Nephron progenitor cell (in vitro differentiated cells): ENCODE measurements at regions not wholly inside any gene's neighbourhood (a gene's known extent, or its start where the extent isn't known, plus 50 kb on each side); places are given as distances from the start of the nearest gene placed in this dataset.

Experiments
- DNase-seq: peaks from one replicate; pipeline ENCODE4 v3.0.0; 2021
- H3K27ac Mint-ChIP-seq: 2 replicates; pipeline ENCODE4 v1.8.0; 2021; ENCODE audit warnings: mild to moderate bottlenecking, moderate library complexity, mixed read lengths
- H3K27me3 Mint-ChIP-seq: 2 replicates; pipeline ENCODE4 v1.8.0; 2021; ENCODE audit warnings: mild to moderate bottlenecking, low read depth, mixed read lengths; ENCODE audit not compliant: poor library complexity
- H3K36me3 Mint-ChIP-seq: 2 replicates; pipeline ENCODE4 v1.8.0; 2021; ENCODE audit warnings: low read depth, mixed read lengths
- H3K4me1 Mint-ChIP-seq: 2 replicates; pipeline ENCODE4 v1.8.0; 2021; ENCODE audit warnings: mixed read lengths
- H3K4me3 Mint-ChIP-seq: 2 replicates; pipeline ENCODE4 v1.8.0; 2021; ENCODE audit warnings: mild to moderate bottlenecking, moderate library complexity, mixed read lengths
- H3K9me3 Mint-ChIP-seq: 2 replicates; pipeline ENCODE4 v1.8.0; 2021; ENCODE audit warnings: mild to moderate bottlenecking, moderate library complexity, mixed read lengths
- TF ChIP-seq, protein P1 (sequence below): fragments of 200-600 bp; sonication (generic); IDR thresholded peaks from 2 replicates; pipeline ENCODE4 v1.5.0; 2021; ENCODE audit warnings: antibody characterized with exemption

DNA sequence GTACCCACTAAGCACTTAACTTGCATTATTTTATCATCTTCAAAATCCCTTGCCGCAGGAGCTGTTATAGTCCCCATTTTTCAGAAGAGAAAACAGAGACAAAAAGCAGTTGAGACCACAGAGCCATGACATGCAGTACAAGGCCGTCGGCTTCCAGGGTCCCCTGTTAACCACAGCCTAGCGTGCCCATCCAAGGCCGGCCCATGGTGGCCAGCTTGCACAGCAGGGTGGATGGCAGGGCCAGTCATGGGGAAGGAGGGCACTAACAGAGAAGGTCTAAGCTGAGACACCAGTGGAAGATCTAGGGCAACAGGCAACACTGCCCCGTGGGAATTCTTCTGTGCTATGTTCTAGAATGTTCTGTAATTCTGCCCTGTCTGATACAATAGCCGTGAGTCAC is 192.6 kb upstream of the ID2 start:
- Mint-ChIP-seq H3K36me3 (no peaks in the 10 kb centered on the region), H3K4me1 (peaks cover 56% of the 10 kb centered on the region), H3K27ac (no peak overlapping the region), H3K27me3 (no peaks in the 10 kb centered on the region), H3K4me3 (no peak overlapping the region), H3K9me3 (no peaks in the 10 kb centered on the region)
- no peak for DNase-seq
- TF ChIP-seq, protein P1, sequence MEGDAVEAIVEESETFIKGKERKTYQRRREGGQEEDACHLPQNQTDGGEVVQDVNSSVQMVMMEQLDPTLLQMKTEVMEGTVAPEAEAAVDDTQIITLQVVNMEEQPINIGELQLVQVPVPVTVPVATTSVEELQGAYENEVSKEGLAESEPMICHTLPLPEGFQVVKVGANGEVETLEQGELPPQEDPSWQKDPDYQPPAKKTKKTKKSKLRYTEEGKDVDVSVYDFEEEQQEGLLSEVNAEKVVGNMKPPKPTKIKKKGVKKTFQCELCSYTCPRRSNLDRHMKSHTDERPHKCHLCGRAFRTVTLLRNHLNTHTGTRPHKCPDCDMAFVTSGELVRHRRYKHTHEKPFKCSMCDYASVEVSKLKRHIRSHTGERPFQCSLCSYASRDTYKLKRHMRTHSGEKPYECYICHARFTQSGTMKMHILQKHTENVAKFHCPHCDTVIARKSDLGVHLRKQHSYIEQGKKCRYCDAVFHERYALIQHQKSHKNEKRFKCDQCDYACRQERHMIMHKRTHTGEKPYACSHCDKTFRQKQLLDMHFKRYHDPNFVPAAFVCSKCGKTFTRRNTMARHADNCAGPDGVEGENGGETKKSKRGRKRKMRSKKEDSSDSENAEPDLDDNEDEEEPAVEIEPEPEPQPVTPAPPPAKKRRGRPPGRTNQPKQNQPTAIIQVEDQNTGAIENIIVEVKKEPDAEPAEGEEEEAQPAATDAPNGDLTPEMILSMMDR: no peak

DNA sequence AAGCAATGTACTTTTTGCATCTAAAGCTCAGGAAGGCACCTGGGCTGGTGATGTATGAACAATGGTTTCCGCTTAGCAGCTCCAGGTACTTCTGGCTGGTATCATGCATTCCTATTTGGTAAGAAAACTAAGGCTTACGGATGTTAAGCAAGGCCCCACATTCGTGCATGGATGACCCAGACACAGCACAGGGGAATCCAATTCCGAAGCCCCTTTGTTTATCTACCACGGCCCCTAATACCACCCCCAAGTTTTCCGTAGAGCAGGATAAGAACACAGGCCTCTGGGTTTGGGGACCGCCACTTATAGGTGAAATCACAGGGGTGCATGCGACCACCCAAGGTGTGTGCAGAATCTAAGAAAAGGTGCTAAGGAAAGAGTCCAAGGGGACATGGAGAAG is 192.1 kb upstream of the ID2 start:
- Mint-ChIP-seq H3K27ac (no peak overlapping the region), H3K4me3 (no peak overlapping the region), H3K27me3 (no peaks in the 10 kb centered on the region), H3K36me3 (no peaks in the 10 kb centered on the region), H3K4me1 (peaks cover 61% of the 10 kb centered on the region), H3K9me3 (no peaks in the 10 kb centered on the region)
- no peak for DNase-seq
- TF ChIP-seq, protein P1: no peak

DNA sequence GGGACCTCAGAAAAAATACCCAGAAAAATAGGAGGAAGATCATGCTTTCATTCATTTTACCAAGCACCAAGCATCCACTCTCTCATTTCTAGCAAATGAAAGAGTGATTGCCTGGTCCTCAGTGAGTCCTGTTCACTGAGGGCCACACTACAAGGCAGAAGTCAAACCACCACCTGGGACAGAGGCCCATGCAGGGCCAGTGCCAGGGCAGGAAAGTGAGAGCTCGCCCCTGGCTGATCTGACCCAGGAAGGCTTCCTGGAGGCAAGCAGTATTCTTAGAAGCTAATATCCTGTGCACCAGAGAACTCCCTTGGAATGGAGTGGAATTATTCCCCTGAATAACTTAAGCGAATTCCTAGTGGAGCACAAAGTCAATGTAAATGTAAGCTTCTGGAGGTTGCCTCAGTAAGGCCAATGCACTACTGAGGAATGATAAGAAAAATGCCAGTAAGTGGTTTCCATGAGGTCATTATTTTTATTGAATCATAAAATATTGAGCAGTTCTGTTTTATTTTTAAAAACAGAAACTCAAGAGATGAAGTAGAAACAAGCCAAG is 191.6 kb upstream of the ID2 start:
- TF ChIP-seq, protein P1: no peak
- no peak for DNase-seq
- H3K27me3 Mint-ChIP-seq: no peaks in the 10 kb centered on the region
- H3K27ac Mint-ChIP-seq: no peak overlapping the region
- H3K4me1 Mint-ChIP-seq: peaks cover 65% of the 10 kb centered on the region
- H3K36me3 Mint-ChIP-seq: no peaks in the 10 kb centered on the region
- no peaks in the 10 kb centered on the region for H3K9me3 Mint-ChIP-seq
- H3K4me3 Mint-ChIP-seq: no peak overlapping the region

DNA sequence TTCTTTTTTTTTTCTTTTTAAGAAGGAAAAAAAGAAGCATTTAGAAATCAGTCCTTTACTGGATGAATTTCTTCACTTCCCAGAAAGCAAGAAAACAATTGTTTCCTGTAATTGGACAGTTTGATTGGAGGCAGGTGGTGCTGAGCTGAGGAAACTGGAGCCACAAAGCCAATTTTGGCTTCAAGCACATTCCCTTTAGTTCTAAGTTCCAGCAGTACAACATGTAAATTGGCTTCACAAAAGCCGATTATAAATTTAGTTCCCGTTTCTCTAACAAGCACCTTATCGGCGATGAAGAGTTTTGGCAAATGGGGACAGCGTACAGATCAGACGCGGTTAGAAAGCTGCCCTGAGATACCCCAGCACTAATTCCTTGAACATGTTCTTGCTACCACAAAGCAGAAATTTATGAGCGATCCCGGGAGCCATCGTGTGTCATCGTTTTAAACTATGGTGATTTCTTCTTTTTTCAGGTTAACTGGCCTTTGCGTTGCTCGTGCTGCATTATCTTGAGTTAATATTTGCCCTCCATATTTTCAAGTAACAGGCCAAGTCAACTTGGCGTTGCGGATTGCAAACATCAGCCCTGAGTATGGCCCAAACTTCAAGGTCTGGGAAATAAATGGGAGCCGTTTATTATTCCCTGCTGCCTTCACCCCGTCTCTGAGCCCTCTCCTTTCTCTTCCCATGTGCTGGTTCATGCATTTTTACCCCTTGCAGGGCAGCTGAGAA is 190.4 kb upstream of the ID2 start:
- Mint-ChIP-seq H3K27ac (no peak overlapping the region), H3K36me3 (no peaks in the 10 kb centered on the region), H3K9me3 (no peaks in the 10 kb centered on the region), H3K4me3 (no peak overlapping the region), H3K27me3 (peaks cover 2% of the 10 kb centered on the region), H3K4me1 (peaks cover 73% of the 10 kb centered on the region)
- no peak for DNase-seq
- TF ChIP-seq, protein P1: no peak

DNA sequence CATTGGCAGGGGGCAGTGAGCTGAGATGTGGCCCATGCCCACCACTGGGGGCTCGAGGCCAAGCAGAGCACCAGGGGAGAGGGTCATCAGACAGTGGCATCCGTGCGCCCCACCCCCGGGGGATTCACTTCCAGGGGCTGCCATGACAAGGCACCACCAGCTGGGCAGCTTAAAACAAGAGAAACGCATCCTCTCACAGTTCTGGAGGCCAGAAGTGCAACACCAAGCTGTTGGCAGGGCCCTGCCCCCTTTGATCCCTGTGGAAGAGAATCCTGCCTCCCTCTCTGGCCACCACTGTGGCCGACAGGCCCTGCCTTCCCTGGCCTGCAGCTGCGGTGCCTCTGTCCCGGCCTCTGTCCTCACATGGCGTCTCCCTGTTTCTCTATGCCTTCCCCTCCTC is 187.7 kb upstream of the ID2 start:
- no peaks in the 10 kb centered on the region for H3K9me3 Mint-ChIP-seq
- no peaks in the 10 kb centered on the region for H3K36me3 Mint-ChIP-seq
- H3K27ac Mint-ChIP-seq: peak overlapping the region; percentile 36
- H3K4me1 Mint-ChIP-seq: peaks cover 57% of the 10 kb centered on the region
- peaks cover 2% of the 10 kb centered on the region for H3K27me3 Mint-ChIP-seq
- TF ChIP-seq, protein P1: no peak
- no peak for DNase-seq
- H3K4me3 Mint-ChIP-seq: no peak overlapping the region

DNA sequence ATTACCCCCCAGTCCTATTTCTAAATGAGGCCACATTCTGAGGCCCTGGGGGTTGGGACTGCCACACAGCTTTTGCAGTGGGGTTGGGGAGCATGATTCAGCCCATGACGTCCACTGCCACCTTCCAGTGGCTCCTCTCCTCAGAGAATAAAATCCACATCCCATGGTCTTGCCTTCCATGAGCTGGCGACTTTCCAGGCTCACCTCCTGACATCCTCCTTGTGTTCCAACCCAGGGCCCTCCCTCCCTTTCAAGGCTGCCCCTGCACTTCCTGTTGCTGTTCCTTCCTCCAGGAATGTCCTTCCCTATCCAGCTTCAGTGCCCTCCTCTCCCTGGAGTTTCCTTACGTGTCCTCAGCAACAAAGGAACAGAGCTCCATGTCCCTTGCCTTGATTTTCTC is 187.3 kb upstream of the ID2 start:
- Mint-ChIP-seq H3K27ac (no peak overlapping the region), H3K9me3 (no peaks in the 10 kb centered on the region), H3K36me3 (no peaks in the 10 kb centered on the region), H3K4me3 (peak overlapping the region; percentile 34), H3K4me1 (peaks cover 58% of the 10 kb centered on the region), H3K27me3 (peaks cover 2% of the 10 kb centered on the region)
- no peak for DNase-seq
- TF ChIP-seq, protein P1: no peak
